HG03378 (cell line): ENCODE measurements at regions not wholly inside any gene's neighbourhood (a gene's known extent, or its start where the extent isn't known, plus 50 kb on each side); places are given as distances from the start of the nearest gene placed in this dataset.
"Not testable (repeated sequence)": the region's sequence is repeated elsewhere in the genome, so short reads cannot be mapped to it uniquely, and the experiment has no call there.

Experiments used
- ATAC-seq: cut with Tn5 transposase; IDR thresholded peaks from one replicate; pipeline ENCODE4 v1.9.1; 2021; ENCODE audit warnings: mild to moderate bottlenecking, moderate library complexity; ENCODE audit not compliant: unreplicated experiment

DNA sequence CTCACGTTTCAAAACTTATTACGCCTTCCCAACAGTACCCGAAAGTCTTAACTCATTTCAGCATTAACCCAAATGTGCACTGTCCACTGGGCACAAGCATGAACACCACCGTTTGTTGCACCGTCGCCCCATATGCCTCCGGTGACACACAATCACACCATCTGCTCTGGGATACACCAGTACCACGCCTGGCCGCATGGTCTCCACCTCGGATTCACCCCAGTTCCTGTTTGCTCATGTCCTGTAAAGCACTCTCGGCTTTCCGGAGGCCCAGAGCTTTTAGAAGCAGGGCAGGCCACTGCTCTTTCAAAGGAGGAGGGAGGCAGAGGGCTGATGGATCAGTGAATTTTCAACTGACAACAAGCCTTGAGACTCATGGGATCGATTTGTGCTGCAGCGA, 1570.0 kb upstream of the DEFB115 start:
- ATAC-seq = no peak

DNA sequence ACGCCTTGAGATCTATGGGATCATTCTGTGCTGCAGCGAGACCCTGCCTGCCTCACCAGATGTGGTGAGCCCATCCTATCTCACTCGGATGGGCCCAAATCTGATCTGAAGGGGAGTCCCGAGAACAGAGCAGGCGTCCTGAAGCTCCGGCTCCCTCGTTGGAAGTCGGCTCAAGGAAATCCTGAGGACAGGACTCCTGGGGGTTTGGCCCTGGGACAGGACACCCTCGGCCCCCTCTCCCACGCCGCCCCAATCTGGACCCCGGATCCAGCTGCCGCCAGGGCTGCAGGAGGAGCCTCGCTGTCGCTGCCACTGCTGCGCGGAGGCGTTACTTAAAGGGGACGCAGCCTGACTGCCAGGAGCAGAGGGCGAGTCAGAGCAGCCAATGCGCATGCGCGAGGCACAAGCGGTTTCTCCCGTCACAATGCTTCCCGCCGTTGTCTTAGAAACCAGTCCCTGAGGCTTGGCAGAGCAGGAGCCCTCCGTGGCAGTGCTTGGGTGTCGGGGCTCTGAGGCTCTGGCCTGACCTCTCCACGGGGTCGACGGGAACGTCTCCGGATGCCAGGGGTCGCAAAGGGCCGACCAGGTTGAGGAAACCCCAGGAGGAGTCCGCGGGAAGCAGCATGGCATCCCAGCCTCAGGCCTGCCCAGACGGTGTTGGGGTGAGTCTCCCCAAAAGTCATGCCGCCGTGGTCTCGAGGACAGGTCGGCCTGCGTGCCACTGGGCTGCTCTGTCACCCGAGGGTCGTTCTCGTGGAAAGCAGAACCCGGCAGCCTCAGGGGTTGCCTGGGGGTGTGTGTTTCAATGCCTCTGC, 1567.8 kb upstream of the DEFB115 start:
- no peak for ATAC-seq

DNA sequence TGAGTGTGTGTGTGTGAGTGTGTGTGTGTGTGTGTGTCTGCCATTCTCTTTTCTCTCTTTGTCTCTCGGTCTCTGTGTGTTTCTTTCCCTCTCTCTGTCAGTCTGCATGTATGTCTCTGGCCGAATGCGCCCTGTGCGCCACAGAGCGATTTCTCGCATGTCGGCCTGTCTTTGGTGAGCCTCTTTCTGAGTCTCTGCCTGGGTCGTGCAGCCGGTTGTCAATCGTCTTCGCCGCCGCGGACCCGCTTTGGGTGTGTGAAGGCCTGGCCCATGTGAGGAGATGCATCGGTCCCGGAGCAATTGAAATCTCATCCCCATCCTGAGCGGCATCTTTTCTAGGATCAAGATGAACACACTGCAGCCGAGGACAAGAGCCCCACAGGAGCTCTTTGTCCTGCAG, 1567.2 kb upstream of the DEFB115 start:
- no peak for ATAC-seq

DNA sequence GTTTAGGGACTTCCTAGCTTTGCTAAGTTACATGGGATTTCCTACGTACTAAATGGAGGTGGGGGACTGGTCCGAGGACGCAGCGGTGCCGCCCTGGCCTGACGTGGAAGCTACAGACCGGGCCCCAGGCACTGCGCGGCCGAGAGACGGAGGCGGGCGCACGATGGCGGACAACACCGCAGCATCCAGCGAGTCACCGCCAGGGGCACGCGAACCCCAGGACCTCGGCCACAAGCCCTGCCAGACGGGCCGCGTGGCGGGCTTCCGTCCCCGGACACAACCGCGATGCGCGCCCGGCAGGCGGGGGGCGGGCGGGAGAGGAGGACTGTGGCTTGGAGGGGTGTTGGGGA, 1516.9 kb upstream of the DEFB115 start:
- no peak for ATAC-seq

DNA sequence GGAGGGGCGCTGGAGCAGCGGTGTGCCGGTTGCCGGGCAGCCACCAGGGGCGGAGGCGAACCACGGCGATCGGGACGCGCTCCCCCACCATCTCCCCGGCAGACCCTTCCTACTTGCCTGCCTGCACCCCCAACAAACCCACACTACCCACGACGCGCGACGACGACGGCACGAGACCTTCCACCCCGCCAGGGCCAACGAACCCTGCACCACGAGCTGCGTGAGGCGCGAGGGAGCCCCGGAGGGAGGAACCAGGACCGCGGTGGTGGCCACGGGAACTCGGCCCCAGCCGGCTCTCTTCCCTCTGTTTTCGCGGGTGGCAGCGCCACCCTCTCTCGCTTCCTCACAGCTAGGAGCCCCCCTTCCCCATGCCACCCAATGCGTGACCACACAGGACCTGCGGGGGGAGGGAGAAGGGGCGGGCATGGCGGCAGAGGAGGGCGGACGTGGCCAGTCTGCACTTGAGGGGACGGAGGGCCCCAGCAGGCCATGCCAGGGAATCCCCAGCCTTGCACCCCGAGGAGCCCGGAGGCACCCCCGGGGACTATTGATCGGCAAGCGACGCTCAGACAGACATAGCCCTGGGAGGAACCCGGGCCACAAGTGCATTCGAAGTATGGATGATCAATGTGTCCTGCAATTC, 1516.4 kb upstream of the DEFB115 start:
- ATAC-seq = no peak

DNA sequence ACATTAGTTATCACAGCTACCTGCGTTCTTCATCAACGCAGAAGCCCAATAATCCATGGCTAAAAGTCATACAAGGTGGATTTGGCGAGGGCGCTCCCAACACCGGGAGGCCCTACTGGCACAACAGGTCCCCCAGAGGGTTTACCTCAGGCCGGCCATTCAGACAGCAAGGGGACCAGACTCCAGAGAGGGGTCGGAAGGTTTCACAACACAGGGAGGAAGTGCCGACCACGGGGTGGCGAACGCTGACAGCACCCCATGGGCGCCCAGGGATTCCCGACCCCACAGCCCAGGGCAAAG, 1515.9 kb upstream of the DEFB115 start:
- no peak for ATAC-seq

DNA sequence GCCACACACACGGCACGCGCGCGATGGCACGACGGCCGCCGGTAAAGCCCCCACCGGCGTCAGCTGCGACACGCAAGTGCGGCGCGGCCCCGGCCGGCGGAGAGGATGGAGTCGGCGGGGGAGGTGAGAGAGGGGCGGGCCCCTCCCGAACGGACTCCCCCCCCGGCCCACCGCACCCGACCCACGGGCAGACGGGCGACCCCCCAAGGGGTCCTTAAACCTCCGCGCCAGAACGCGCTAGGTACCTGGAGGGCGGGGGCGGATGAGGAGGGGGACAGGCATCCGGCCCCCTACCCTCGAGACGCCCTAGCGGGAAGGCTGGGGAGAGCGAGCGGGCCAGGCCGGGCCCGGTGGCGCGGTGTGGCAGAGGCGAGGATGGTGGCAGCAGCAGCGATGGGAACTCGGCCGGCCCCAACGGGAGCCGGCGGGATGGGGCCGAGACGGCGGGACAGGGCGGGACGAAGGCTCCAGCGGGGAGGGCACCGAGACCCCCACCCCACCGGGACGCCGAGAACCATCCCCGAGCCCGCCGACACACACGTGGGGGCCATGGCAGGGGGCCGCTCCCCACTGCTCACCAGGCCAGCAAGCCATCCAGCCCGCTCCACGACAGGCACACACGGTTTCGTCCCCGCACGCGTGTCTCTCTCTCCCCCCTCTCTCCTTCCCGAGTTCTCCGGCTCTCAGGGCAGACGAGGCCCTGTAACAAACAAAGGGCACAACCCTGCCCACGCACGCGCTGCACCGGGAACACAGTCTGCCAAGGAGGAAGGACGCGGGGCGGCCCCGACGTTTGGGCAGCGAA, 1515.4 kb upstream of the DEFB115 start:
- ATAC-seq = no peak

DNA sequence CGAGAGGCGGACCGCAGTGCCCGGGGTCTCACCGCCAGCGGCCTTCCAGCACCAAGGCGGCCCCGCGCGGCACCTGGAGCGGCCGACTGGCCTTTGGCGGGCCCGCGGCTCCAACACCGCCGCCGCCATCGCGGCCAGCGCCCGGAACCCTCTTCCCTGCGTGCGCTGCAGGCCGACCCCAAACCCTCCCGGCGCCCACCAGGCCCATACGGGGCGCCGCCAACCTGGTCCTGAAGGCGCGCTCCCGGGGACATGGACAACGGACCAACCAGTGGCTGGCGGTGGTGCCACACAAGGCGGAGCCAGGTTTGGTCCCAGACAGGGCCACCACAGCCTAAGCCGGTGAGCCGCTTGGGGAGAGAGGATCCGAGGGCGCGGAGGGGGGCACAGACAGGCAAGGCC, 1514.8 kb upstream of the DEFB115 start:
- ATAC-seq = no peak

DNA sequence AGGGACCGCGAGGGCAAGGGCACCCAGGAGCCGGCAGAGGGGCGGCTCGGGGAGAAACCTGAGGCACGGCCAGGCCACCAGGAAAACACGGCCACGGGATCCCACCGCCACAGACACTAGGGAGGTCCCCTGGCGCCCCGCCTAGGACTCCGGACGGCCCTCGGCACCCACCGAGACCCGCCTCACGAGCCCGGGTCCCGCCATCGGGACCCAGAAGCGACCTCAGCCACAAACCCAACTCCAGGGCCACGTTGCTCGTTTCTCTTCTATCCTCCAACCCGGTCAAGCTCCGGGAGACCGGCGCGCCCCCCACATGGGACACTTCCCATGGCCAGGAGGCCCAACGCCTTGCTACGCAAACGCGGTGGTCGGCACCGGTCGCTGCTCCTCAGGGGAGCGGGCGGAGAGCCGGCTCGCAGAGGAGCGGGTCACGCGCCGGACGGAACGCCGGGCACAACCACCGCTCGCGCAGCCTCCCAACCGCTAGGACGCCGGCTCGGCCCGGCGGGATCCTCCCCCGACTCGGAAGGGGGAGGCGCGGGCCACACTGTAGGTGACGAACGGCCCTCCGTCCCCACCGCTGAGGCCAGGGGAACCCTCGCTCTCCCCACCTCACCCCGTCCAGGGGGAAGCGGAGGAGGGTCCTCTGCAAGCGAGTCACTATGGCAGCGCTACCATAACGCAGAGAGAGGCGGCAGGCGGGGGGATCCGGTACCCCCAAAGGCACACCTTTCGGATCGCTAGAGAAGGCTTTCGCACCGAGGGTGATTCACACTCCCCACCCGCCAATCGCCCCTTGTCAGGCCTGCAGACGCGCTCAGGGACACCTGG, 1514.1 kb upstream of the DEFB115 start:
- no peak for ATAC-seq

DNA sequence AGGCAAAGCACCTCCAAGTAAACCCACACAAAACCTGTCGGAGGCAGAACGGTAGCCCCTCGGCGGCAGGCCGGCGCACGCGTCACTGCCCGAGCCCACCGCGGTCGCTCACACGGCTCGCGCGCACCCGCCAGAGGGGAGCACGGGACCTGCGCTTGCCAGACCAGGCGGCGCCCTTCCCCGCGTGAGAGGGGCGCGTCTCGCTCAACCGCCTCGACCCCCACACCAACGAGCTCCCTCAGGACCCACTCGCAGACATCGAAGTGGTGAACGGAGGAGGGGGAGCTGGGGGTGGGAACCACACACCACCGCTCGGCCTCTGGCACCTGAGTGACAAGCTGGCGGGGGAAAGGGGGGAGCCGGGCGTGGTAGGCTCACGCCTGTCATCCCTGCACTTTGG, 1513.4 kb upstream of the DEFB115 start:
- no peak for ATAC-seq

DNA sequence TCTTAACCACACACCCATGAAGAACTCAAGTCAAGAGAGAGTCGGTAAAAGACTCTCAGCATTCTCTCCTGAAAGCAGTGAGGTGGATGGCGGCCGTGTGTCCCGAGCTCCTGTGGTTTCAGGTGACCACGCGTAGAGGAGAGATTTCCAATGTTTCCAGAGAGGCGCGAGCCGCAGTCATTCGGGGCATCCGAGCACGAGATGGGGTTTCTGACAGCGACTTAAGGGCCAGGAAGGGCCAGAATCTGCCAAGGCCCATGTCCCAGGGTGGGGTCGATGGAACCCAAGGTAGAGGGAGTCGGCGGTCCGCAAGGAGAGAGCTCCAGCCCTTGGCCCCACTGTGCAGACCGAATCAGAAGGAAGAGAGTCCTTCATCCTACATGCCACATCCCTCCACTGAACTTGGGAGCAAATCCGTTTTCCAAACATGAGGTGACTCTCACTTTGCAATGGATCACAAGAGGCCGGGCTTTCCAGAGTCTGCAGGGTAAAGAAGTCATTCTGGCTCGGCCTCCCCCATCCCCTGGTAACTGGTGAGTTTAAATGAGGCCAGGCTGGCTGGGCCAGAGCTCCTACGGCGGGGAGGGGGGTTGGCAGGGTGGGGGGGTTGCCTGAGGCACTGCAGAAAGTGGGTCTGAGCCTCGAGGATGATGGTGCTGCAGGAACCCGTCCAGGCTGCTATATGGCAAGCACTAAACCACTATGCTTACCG, 1511.8 kb upstream of the DEFB115 start:
- not testable (repeated sequence) for ATAC-seq

DNA sequence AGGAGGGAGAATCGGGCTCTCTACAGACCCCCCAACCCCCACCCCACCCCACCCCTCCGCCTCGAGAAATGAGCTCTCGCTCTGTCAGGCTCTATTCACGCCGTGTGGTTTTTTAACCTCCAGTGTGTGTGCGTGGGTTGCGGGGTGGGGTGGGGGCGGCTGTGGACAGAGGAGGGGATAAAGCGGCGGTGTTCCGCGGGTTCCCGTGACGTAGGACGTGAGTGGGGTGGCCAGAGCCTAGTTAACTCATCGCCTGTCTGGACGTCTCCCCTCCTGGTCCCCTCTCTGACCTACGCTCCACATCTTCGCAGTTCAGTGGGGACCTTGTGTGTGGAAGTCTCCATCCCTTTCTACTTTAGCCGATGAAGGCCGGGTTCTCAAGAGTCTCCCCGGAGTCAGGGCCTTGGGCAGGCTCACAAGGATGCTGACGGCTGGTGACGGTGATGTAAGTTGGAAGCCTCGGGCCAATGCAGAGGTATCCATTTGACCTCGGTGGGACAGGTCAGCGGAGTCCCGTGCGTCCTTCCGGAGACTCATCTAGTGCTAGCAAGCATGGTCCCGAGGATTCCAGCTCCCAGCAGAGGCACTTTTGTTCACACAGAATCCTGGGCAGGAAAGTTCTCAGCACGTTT, 1507.1 kb upstream of the DEFB115 start:
- no peak for ATAC-seq

DNA sequence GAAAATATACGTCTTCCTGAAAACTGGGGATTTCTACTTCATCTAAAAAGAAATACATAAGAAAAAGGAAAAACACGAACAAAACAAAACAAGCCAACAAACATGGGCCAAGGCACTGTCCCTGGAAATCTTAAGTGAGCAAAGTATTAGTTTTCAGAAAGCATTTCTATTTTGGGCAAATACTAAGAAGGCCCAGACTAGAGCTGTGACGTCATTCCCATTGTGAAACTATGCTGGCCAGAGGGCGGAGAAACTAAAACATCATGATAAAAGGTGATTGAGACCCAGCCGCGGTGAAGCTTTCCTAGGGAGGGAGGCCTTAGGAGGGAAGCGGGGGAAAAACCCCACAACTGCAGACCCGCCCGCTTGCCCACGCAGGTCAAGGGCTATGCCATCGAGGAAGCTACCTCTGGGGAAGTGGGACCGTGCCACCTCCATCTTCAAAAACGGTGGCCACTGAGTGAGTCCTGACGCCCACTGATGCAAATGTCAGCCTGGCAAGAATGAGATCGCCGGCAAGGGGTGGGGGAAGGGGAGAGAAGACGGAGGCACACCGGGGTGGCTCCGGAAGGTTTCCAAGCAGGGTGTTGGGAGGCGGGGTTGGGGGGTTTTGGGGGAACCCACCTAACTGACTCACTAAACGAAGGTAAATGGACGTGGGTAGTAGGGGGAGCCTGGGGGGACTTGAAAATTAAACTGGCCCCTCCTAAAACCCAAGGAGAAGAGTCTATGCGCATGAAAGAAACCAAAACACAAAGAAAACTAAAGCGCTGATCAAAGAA, 1504.6 kb upstream of the DEFB115 start:
- not testable (repeated sequence) for ATAC-seq

DNA sequence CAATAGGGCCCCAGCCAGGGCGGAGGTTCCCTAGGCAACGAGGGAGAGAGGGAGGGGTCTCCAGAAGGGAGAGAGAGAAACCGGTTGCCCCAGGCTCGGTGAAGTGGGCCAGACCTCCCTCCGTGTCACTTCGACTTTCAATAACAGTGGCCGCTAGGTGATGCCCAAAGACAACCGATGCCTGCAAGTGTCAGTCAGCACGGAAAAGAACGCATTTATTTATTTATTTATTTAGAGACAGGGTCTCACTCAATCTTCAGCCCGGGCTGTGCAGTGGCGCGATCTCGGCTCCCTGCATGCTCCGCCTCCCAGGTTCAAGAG, 1504.1 kb upstream of the DEFB115 start:
- ATAC-seq = not testable (repeated sequence)

DNA sequence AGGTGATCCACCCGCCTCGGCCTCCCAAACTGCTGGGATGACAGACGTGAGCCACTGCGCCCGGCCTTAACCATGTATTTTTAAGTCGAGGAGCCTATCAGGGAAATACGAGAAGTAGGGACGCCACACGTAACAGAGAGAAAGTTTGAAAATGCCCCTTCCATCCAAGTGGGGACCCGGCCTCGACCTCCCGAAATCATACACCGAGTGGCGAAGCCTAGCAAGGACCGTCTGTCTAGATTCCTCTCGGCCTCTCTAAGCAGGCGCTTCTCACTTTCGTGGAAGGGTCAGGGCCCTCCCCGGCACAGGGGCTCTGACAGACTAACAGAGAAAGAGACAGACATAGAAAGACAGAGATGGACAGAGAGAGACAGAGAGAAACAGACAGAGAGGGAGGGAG, 1503.6 kb upstream of the DEFB115 start:
- not testable (repeated sequence) for ATAC-seq

DNA sequence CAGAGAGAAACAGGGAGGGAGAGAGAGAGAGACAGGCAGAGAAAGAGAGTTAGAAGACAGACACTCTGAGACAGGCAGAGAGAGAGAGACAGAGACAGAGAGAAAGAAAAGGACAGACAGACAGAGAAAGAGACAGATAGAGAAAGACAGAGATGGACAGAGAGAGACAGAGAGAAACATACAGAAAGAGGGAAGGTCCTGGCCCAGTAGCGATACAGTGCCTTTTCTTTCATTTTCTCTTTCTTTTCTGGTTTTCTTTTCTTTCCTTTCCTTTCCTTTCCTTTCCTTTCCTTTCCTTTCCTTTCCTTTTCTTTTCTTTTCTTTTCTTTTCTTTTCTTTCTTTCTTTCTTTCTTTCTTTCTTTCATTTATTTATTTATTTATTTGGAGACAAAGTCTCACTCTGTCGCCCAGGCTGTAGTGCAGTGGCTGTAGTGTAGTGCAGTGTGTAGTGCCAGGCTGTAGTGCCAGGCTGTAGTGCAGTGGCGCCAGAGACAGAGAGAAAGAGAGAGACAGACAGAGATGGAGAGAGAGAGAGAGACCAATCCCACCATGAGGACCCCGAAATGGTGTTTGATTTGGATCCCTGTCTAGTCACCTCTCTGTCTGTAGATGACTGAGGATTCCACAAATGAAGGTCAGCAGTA, 1501.5 kb upstream of the DEFB115 start:
- ATAC-seq = not testable (repeated sequence)

DNA sequence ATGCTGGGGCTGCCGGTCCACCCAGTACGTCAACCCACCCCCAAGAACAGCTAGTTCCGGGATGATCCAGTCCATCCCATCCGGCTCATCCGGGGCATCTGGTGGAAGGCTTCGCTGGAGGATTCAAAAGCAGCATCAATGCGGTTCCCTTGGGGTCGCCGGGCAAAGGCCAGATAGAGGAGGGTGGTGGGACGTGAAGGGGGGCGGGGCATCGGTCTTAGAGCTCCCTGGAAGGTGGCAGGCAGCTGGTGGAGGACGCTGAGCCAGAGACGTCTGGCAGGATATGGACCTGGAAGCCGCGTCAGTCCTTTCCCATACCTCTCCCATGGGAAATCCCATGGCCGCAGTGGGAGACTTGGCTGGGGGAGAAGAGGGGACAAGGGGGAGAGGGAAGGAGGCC, 1500.8 kb upstream of the DEFB115 start:
- ATAC-seq = no peak

DNA sequence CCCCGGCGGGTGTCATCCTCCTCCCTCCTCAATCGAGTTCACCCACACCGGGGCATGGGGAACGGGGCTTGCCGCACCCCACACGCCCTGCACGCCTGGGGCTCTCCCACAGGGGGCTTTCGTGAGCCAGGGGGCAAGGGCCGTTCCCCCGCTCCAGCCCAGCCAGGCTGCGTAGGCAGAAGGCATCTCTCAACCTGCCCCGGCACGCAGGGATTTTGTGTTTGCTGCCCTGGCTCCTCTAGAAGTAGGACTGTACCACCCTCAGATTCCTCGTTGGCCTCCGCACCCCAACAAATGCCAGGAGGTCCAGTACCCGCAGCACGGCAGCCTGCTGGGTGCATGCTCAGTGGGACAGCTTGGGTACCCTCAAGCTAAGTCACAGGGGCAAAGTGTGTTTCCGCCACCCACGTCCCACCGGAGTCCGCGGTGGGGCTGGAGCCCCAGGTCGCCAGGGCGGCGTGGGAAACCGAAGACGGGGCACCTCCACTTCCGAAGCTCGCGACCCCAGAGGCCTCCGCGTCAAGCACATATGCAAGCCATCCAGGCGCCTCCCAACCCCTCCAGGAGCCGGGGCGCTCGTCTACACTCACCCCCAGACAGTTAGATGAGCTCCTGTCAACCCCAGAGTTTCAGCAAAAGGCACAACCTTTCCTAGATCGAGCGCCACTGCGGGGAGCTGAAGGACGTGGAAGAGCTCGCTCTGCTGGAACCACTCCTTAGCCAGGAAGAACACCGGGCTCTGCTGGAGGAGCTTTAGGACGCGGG, 1495.7 kb upstream of the DEFB115 start:
- not testable (repeated sequence) for ATAC-seq
